ENCODE measurements at regions not wholly inside any gene's neighbourhood (a gene's known extent, or its start where the extent isn't known, plus 50 kb on each side); places are given as distances from the start of the nearest gene placed in this dataset.

GRCh38 chr9:26399556-26399955 lies 493.0 kb downstream of the CAAP1 start:
- TF ChIP-seq, protein P1, sequence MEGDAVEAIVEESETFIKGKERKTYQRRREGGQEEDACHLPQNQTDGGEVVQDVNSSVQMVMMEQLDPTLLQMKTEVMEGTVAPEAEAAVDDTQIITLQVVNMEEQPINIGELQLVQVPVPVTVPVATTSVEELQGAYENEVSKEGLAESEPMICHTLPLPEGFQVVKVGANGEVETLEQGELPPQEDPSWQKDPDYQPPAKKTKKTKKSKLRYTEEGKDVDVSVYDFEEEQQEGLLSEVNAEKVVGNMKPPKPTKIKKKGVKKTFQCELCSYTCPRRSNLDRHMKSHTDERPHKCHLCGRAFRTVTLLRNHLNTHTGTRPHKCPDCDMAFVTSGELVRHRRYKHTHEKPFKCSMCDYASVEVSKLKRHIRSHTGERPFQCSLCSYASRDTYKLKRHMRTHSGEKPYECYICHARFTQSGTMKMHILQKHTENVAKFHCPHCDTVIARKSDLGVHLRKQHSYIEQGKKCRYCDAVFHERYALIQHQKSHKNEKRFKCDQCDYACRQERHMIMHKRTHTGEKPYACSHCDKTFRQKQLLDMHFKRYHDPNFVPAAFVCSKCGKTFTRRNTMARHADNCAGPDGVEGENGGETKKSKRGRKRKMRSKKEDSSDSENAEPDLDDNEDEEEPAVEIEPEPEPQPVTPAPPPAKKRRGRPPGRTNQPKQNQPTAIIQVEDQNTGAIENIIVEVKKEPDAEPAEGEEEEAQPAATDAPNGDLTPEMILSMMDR (IDR thresholded peaks at IDR 0.05): no peak
- TF ChIP-seq POLR2A (IDR thresholded peaks at IDR 0.05): no peak
- intact Hi-C loops (cut with DNase I; ENCODE audit: low total_unique reads): no loop called here
- H3K4me3 ChIP-seq (ENCODE audit: low read depth, poor library complexity, severe bottlenecking): no peak overlapping the region
- DNase-seq (ENCODE audit: low spot score in 2 of 2): no peak
- 66 to 70% methylated on average over 4 of the region's 4 CpGs for WGBS, 2 donors

DNA sequence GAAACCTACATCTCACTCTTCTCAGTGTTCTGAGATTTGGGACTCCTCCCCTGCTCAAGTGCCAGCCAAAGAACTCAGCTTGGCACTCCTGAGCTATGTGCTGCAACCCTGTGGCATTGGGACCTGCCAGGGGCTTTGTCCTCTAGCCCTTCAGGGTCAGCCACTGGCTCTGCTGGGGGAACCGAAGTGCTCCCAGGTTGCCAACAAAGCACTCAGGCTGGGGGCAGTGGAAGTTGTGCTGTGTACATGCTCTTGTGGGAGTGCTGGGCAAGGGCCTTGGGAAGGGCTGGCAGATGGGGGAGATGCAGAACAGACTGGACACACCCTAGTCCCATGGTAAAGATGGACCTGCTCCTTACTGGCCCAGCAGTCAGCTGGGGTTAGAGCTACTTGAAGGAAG lies 498.6 kb downstream of the CAAP1 start:
- H3K4me3 ChIP-seq (ENCODE audit: low read depth, poor library complexity, severe bottlenecking): no peak overlapping the region
- WGBS, 2 donors: 100% methylated on average over 1 of the region's 1 CpG
- intact Hi-C loops (cut with DNase I; ENCODE audit: low total_unique reads): no loop called here
- no peak for TF ChIP-seq POLR2A (IDR thresholded peaks at IDR 0.05)
- TF ChIP-seq, protein P1 (IDR thresholded peaks at IDR 0.05): no peak
- no peak for DNase-seq (ENCODE audit: low spot score in 2 of 2)

- TF ChIP-seq, protein P1 (IDR thresholded peaks at IDR 0.05): no peak
- TF ChIP-seq POLR2A (IDR thresholded peaks at IDR 0.05): no peak
- intact Hi-C loops (cut with DNase I; ENCODE audit: low total_unique reads): no loop called here
- no peak overlapping the region for H3K4me3 ChIP-seq (ENCODE audit: low read depth, poor library complexity, severe bottlenecking)
- DNase-seq (ENCODE audit: low spot score in 2 of 2): no peak
These were observed 500.0 kb downstream of the CAAP1 start for GRCh38 chr9:26392639-26393038.

DNA sequence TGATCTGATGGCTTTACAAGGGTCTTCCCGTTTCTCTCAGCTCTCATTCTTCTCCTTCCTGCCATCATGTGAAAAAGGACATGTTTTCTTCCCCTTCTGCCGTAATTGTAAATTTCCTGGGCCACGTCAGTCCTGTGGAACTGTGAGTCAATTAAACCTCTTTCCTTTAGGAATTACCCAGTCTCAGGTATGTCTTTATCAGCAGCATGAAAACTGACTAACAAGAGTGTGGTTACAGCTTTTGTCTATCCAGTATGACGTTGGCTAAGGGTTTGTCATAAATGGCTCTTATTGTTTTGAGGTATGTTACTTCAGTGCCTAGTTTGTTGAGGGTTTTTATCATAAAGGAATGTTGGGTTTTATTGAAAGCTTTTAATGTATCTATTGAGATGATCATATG lies 501.6 kb downstream of the CAAP1 start:
- no peak for DNase-seq (ENCODE audit: low spot score in 2 of 2)
- 70 to 77% methylated on average over 4 of the region's 4 CpGs for WGBS, 2 donors
- TF ChIP-seq, protein P1 (IDR thresholded peaks at IDR 0.05): no peak
- no peak for TF ChIP-seq POLR2A (IDR thresholded peaks at IDR 0.05)
- H3K4me3 ChIP-seq (ENCODE audit: low read depth, poor library complexity, severe bottlenecking): no peak overlapping the region
- intact Hi-C loops (cut with DNase I; ENCODE audit: low total_unique reads): no loop called here

- WGBS, 2 donors: 73 to 90% methylated on average over 2 of the region's 2 CpGs
- DNase-seq (ENCODE audit: low spot score in 2 of 2): no peak
- intact Hi-C loops (cut with DNase I; ENCODE audit: low total_unique reads): no loop called here
- TF ChIP-seq, protein P1 (IDR thresholded peaks at IDR 0.05): no peak
- TF ChIP-seq POLR2A (IDR thresholded peaks at IDR 0.05): no peak
- no peak overlapping the region for H3K4me3 ChIP-seq (ENCODE audit: low read depth, poor library complexity, severe bottlenecking)
These were observed 517.2 kb downstream of the CAAP1 start for GRCh38 chr9:26375448-26375847.

DNA sequence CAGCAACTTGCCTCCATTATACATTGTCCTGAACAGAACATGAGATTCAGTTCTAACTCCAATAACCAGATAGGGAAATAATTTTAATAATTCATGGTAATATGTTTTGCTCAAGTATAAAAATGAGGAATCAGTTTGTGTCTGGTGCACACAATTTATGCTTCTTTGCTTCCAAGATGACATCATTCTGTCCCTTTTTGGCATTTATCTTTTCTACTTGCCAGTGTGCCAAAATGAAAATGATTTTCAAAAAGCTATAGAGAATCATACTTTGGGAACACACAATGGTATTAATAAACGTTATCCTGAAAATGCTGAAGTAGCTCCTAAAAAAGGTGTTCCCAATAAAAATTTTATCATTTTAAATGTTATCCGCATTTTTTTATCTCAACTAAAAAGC lies 519.0 kb downstream of the CAAP1 start:
- TF ChIP-seq, protein P1 (IDR thresholded peaks at IDR 0.05): no peak
- TF ChIP-seq POLR2A (IDR thresholded peaks at IDR 0.05): no peak
- WGBS, 2 donors: 64 to 72% methylated on average over 2 of the region's 2 CpGs
- intact Hi-C loops (cut with DNase I; ENCODE audit: low total_unique reads): no loop called here
- no peak overlapping the region for H3K4me3 ChIP-seq (ENCODE audit: low read depth, poor library complexity, severe bottlenecking)
- DNase-seq (ENCODE audit: low spot score in 2 of 2): no peak

Data from lower leg skin (tissue), 4 donors.